ENCODE measurements at regions not wholly inside any gene's neighbourhood (a gene's known extent, or its start where the extent isn't known, plus 50 kb on each side); places are given as distances from the start of the nearest gene placed in this dataset.
"Not testable (repeated sequence)": the region's sequence is repeated elsewhere in the genome, so short reads cannot be mapped to it uniquely, and the experiment has no call there.

- DNase-seq = not testable (repeated sequence)
Measured at GRCh38 chr7:137107802-137108201, 235.7 kb downstream of the PTN start.

- DNase-seq = not testable (repeated sequence)
Measured at GRCh38 chr7:137103526-137103925, 235.1 kb downstream of the CHRM2 start.

GRCh38 chr7:137097111-137097510 is 228.7 kb downstream of the CHRM2 start:
- no peak for DNase-seq

GRCh38 chr7:137096607-137097006 is 228.2 kb downstream of the CHRM2 start:
- no peak for DNase-seq

- DNase-seq = no peak
Measured at GRCh38 chr7:137093198-137093597, 224.7 kb downstream of the CHRM2 start.

GRCh38 chr7:137091396-137091795 is 222.9 kb downstream of the CHRM2 start:
- peak in 1 of 2 experiments; percentile 4 for DNase-seq

- no peak for DNase-seq
Measured at GRCh38 chr7:137086896-137087295, 218.4 kb downstream of the CHRM2 start.

GRCh38 chr7:137084607-137085380 is 216.3 kb downstream of the CHRM2 start:
- no peak for DNase-seq

- no peak for DNase-seq
Measured at GRCh38 chr7:137082391-137082790, 213.9 kb downstream of the CHRM2 start.

GRCh38 chr7:137081321-137082093 is 213.1 kb downstream of the CHRM2 start:
- DNase-seq = peak in 1 of 2 experiments; percentile 1

GRCh38 chr7:137080516-137081203 is 212.2 kb downstream of the CHRM2 start:
- DNase-seq = peak in 1 of 2 experiments; percentile 3

GRCh38 chr7:137078781-137079180 is 210.3 kb downstream of the CHRM2 start:
- DNase-seq = no peak

- no peak for DNase-seq
Measured at GRCh38 chr7:137074391-137075030, 206.1 kb downstream of the CHRM2 start.

- no peak for DNase-seq
Measured at GRCh38 chr7:137073571-137074325, 205.3 kb downstream of the CHRM2 start.

All from SHP77 (cell line).